Tibial artery (tissue), 4 donors: ENCODE measurements at regions not wholly inside any gene's neighbourhood (a gene's known extent, or its start where the extent isn't known, plus 50 kb on each side); places are given as distances from the start of the nearest gene placed in this dataset.

Source experiments
- DNase-seq, 2 donors: peaks; one replicate each; pipeline ENCODE4 v3.0.0-alpha.2; 2019
- H3K27ac ChIP-seq, 2 donors: fragments of 200-600 bp; sonication (generic) in 1 of 2; 1 replicate in 1 of 2; 2 replicates in 1 of 2; pipeline ENCODE4 v1.5.1; 2018 to 2019; ENCODE audit warnings: mild to moderate bottlenecking in 1 of 2
- H3K27me3 ChIP-seq, 2 donors: fragments of 200-600 bp; sonication (generic) in 1 of 2; one replicate each; pipeline versions ENCODE4 v1.5.1 to v1.6.0; 2016 to 2019
- H3K36me3 ChIP-seq, 3 donors: fragments of 200-600 bp; sonication (generic) in 2 of 3; one replicate each; pipeline ENCODE4 v1.5.1; 2016 to 2019; ENCODE audit warnings: mild to moderate bottlenecking in 2 of 3
- H3K4me1 ChIP-seq, 4 donors: fragments of 200-600 bp; sonication (generic) in 2 of 4; 1 replicate in 3 of 4; 2 replicates in 1 of 4; pipeline ENCODE4 v1.5.1; 2016 to 2019
- H3K4me3 ChIP-seq, 2 donors: fragments of 200-600 bp; sonication (generic) in 1 of 2; 1 replicate in 1 of 2; 2 replicates in 1 of 2; pipeline ENCODE4 v1.5.1; 2018 to 2019; ENCODE audit warnings: mild to moderate bottlenecking in 2 of 2
- H3K9me3 ChIP-seq, 3 donors: fragments of 200-600 bp; sonication (generic) in 1 of 3; one replicate each; pipeline ENCODE4 v1.5.1; 2016 to 2019
- intact Hi-C: fragments of 100-400 bp; cut with DNase I; formaldehyde crosslinking; loops from one replicate; pipeline ENCODE4 v1.15.0; 2023; ENCODE audit warnings: low total_unique reads
- TF ChIP-seq, protein P1 (sequence below), 2 experiments: fragments of 200-600 bp in 1 of 2; fragments of 450-650 bp in 1 of 2; IDR thresholded peaks; one replicate each; pipeline ENCODE4 v1.5.1; 2017 to 2019; ENCODE audit warnings: antibody characterized with exemption in 2 of 2, mild to moderate bottlenecking in 1 of 2, moderate library complexity in 1 of 2

DNA sequence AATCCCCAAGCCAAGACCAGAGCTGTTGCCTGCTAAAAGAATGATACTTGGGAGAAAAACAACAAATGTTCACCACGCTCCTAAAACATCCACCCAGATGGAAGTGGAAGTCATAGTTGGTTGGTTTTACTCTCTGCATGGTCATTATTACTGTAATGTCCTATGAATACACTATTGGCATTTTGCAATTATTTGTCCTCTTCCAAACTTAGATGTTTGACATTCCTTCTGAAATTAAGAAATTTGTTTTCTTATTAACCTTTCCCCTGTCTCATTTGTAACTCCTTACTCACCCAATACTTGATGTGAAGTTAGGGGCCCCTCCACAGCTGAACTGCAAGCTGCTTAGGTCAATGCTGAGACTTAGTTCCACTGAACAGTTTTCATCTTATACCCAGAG lies 383.3 kb downstream of the INHBA start:
- no peak overlapping the region for H3K27ac ChIP-seq
- H3K9me3 ChIP-seq, result no peaks in the 10 kb centered on the region
- H3K4me3 ChIP-seq, result no peak overlapping the region
- TF ChIP-seq, protein P1, sequence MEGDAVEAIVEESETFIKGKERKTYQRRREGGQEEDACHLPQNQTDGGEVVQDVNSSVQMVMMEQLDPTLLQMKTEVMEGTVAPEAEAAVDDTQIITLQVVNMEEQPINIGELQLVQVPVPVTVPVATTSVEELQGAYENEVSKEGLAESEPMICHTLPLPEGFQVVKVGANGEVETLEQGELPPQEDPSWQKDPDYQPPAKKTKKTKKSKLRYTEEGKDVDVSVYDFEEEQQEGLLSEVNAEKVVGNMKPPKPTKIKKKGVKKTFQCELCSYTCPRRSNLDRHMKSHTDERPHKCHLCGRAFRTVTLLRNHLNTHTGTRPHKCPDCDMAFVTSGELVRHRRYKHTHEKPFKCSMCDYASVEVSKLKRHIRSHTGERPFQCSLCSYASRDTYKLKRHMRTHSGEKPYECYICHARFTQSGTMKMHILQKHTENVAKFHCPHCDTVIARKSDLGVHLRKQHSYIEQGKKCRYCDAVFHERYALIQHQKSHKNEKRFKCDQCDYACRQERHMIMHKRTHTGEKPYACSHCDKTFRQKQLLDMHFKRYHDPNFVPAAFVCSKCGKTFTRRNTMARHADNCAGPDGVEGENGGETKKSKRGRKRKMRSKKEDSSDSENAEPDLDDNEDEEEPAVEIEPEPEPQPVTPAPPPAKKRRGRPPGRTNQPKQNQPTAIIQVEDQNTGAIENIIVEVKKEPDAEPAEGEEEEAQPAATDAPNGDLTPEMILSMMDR (IDR thresholded peaks at IDR 0.05), result no peak
- no peaks in the 10 kb centered on the region for H3K4me1 ChIP-seq
- DNase-seq, result no peak
- H3K27me3 ChIP-seq, result no peaks in the 10 kb centered on the region
- H3K36me3 ChIP-seq, result no peaks in the 10 kb centered on the region
- intact Hi-C loops, result no loop called here

GRCh38 chr7:41316410-41316809 lies 386.5 kb downstream of the INHBA start:
- Histone ChIP-seq H3K27me3 (no peaks in the 10 kb centered on the region), H3K4me3 (no peak overlapping the region), H3K4me1 (no peaks in the 10 kb centered on the region), H3K36me3 (no peaks in the 10 kb centered on the region), H3K27ac (no peak overlapping the region), H3K9me3 (no peaks in the 10 kb centered on the region)
- TF ChIP-seq, protein P1 (IDR thresholded peaks at IDR 0.05), result no peak
- no peak for DNase-seq
- intact Hi-C loops, result no loop called here

DNA sequence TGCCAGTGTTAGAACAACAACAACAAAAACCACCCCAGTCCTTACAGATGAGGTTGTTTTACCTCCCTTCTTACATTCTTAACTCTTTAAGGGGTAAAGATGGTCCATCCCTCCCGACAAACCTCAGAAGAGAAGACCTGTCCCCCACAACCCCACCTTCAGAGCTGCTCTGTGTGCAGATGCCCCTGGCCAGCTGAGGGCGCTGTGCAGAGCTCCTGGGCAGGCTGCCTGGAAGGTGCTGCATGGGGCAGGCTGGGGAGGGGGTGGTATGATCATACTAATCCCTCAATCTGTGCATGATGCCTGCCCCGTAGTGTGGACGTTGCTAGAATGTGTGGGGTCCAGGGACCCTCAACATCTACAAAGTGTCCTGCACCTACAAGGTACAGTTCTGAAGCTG lies 387.1 kb downstream of the INHBA start:
- TF ChIP-seq, protein P1 (IDR thresholded peaks at IDR 0.05), result no peak
- intact Hi-C loops, result no loop called here
- H3K27ac ChIP-seq, result no peak overlapping the region

GRCh38 chr7:41313171-41313570 lies 389.7 kb downstream of the INHBA start:
- no peak overlapping the region for H3K27ac ChIP-seq
- no peaks in the 10 kb centered on the region for H3K36me3 ChIP-seq
- H3K27me3 ChIP-seq, result no peaks in the 10 kb centered on the region
- intact Hi-C loops, result no loop called here
- no peak for DNase-seq
- TF ChIP-seq, protein P1 (IDR thresholded peaks at IDR 0.05), result no peak
- H3K4me1 ChIP-seq, result no peaks in the 10 kb centered on the region
- H3K4me3 ChIP-seq, result no peak overlapping the region
- no peaks in the 10 kb centered on the region for H3K9me3 ChIP-seq

More for the DNA sequence above, 387.1 kb downstream of the INHBA start:
- Histone ChIP-seq H3K27me3 (no peaks in the 10 kb centered on the region), H3K4me1 (no peaks in the 10 kb centered on the region), H3K36me3 (no peaks in the 10 kb centered on the region), H3K9me3 (no peaks in the 10 kb centered on the region), H3K4me3 (no peak overlapping the region)
- DNase-seq, result no peak

DNA sequence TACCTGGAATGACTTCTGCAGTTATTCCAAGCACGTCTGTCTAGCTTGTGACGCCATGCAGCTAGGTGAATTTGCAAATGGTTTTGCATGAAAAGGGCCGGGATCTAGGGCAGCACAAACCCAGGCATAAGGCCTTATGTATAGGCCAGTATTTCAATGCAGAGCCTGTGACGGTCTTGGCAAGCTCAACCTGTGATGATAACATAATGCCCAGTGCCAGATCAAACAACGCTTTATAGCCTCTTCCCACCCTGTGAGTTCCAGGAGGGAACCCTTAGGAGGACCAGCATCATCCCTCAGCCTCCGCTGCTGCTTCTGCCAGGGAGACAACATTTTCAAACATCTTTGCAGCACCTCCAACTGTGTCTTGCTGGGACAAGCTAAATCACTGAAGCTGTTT lies 390.7 kb downstream of the INHBA start:
- DNase-seq, result no peak
- Histone ChIP-seq H3K36me3 (no peaks in the 10 kb centered on the region), H3K27ac (no peak overlapping the region), H3K4me3 (no peak overlapping the region), H3K27me3 (no peaks in the 10 kb centered on the region), H3K9me3 (no peaks in the 10 kb centered on the region), H3K4me1 (no peaks in the 10 kb centered on the region)
- intact Hi-C loops, result no loop called here
- TF ChIP-seq, protein P1 (IDR thresholded peaks at IDR 0.05), result no peak

DNA sequence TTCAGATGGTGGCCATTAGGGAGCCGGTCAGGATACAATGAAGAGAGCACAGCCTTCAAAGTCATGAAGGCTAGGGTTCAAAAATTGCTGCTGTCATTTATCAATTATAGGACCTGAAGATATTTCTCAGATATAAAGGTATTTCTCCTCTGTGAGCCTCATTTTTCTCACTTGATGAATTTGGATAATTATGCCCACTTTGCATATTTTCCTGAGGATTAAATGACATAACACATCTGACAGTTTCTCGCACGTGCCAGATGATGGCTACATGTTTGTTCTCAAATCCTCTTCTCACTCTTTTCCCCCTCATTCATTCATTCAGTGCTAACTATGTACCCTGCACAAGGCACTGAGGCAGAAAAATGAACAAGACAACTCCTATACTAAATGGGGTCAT lies 391.6 kb downstream of the INHBA start:
- no peaks in the 10 kb centered on the region for H3K4me1 ChIP-seq
- DNase-seq, result no peak
- TF ChIP-seq, protein P1 (IDR thresholded peaks at IDR 0.05), result no peak

More for the DNA sequence above, 391.6 kb downstream of the INHBA start:
- intact Hi-C loops, result no loop called here
- Histone ChIP-seq H3K27ac (no peak overlapping the region), H3K36me3 (no peaks in the 10 kb centered on the region), H3K9me3 (no peaks in the 10 kb centered on the region), H3K4me3 (no peak overlapping the region), H3K27me3 (no peaks in the 10 kb centered on the region)
